HEK293 (cell line): ENCODE measurements at regions not wholly inside any gene's neighbourhood (a gene's known extent, or its start where the extent isn't known, plus 50 kb on each side); places are given as distances from the start of the nearest gene placed in this dataset.

Source experiments
- MYNN ChIP-seq: fragments of 450-650 bp; formaldehyde crosslinking; IDR thresholded peaks from 2 replicates; pipeline ENCODE4 v1.5.1; 2016; ENCODE audit warnings: missing biosample characterization, missing genetic modification characterization, borderline replicate concordance
- ZNF473 ChIP-seq: fragments of 450-650 bp; formaldehyde crosslinking; IDR thresholded peaks from 2 replicates; pipeline ENCODE4 v1.5.1; 2017; ENCODE audit warnings: missing biosample characterization, missing genetic modification characterization
- ZNF654 ChIP-seq: fragments of 450-650 bp; formaldehyde crosslinking; IDR thresholded peaks from 2 replicates; pipeline ENCODE4 v1.5.1; 2016; ENCODE audit warnings: low read depth, missing biosample characterization, missing genetic modification characterization
- ZSCAN30 ChIP-seq: fragments of 450-650 bp; IDR thresholded peaks from 2 replicates; pipeline ENCODE4 v1.5.1; 2018; ENCODE audit warnings: missing biosample characterization, mild to moderate bottlenecking, missing genetic modification characterization, moderate library complexity
- TF ChIP-seq, protein P1 (sequence below): fragments of 450-650 bp; formaldehyde crosslinking; conservative IDR thresholded peaks from 2 replicates; pipeline ENCODE4 v1.5.1; 2016; ENCODE audit warnings: low read depth, missing biosample characterization, missing genetic modification characterization
- TF ChIP-seq, protein P2 (sequence below): fragments of 450-650 bp; formaldehyde crosslinking; IDR thresholded peaks from 2 replicates; pipeline ENCODE4 v1.5.1; 2016; ENCODE audit warnings: missing biosample characterization, missing genetic modification characterization

DNA sequence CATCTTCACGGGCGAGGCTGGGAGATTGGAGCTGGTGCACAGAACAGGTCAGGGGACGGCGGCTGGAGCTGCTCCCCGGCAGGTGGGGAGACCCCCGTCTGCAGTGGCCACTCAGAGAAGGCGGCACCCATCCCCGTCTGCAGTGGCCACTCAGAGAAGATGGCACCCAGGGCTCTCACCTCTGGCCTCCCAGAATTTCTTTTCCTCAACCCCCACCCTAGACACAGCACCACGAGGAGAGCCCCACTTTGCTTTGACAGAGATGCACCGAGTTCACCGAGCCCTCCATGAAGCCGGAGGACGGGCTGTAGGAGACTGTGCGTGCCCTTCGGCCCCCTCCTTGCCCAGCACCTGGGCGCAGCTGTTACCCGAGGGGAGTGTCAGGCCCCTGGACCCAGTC, 201.6 kb upstream of the SALL3 start:
- TF ChIP-seq, protein P1, sequence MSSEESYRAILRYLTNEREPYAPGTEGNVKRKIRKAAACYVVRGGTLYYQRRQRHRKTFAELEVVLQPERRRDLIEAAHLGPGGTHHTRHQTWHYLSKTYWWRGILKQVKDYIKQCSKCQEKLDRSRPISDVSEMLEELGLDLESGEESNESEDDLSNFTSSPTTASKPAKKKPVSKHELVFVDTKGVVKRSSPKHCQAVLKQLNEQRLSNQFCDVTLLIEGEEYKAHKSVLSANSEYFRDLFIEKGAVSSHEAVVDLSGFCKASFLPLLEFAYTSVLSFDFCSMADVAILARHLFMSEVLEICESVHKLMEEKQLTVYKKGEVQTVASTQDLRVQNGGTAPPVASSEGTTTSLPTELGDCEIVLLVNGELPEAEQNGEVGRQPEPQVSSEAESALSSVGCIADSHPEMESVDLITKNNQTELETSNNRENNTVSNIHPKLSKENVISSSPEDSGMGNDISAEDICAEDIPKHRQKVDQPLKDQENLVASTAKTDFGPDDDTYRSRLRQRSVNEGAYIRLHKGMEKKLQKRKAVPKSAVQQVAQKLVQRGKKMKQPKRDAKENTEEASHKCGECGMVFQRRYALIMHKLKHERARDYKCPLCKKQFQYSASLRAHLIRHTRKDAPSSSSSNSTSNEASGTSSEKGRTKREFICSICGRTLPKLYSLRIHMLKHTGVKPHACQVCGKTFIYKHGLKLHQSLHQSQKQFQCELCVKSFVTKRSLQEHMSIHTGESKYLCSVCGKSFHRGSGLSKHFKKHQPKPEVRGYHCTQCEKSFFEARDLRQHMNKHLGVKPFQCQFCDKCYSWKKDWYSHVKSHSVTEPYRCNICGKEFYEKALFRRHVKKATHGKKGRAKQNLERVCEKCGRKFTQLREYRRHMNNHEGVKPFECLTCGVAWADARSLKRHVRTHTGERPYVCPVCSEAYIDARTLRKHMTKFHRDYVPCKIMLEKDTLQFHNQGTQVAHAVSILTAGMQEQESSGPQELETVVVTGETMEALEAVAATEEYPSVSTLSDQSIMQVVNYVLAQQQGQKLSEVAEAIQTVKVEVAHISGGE: no peak
- TF ChIP-seq ZNF473 (no peak), MYNN (no peak), ZSCAN30 (tag by site-specific recombination) (no peak), ZNF654 (tag by site-specific recombination) (no peak)
- TF ChIP-seq, protein P2, sequence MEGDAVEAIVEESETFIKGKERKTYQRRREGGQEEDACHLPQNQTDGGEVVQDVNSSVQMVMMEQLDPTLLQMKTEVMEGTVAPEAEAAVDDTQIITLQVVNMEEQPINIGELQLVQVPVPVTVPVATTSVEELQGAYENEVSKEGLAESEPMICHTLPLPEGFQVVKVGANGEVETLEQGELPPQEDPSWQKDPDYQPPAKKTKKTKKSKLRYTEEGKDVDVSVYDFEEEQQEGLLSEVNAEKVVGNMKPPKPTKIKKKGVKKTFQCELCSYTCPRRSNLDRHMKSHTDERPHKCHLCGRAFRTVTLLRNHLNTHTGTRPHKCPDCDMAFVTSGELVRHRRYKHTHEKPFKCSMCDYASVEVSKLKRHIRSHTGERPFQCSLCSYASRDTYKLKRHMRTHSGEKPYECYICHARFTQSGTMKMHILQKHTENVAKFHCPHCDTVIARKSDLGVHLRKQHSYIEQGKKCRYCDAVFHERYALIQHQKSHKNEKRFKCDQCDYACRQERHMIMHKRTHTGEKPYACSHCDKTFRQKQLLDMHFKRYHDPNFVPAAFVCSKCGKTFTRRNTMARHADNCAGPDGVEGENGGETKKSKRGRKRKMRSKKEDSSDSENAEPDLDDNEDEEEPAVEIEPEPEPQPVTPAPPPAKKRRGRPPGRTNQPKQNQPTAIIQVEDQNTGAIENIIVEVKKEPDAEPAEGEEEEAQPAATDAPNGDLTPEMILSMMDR (tag by site-specific recombination): no peak
